LNCaP clone FGC (cell line): ENCODE measurements at regions not wholly inside any gene's neighbourhood (a gene's known extent, or its start where the extent isn't known, plus 50 kb on each side); places are given as distances from the start of the nearest gene placed in this dataset.

Experiments
- DNase-seq: peaks from one replicate; pipeline ENCODE4 v3.0.0-alpha.2; 2011; ENCODE audit warnings: low read depth
- H3K4me3 ChIP-seq: 2 replicates; pipeline ENCODE4 v1.5.1; 2011; ENCODE audit warnings: mild to moderate bottlenecking, low read depth, low read length, control low read depth
- TF ChIP-seq, protein P1 (sequence below): IDR thresholded peaks from 2 replicates; pipeline ENCODE4 v1.5.1; 2012; ENCODE audit warnings: mild to moderate bottlenecking; ENCODE audit not compliant: control insufficient read depth, insufficient read depth; ENCODE audit errors: extremely low read depth

DNA sequence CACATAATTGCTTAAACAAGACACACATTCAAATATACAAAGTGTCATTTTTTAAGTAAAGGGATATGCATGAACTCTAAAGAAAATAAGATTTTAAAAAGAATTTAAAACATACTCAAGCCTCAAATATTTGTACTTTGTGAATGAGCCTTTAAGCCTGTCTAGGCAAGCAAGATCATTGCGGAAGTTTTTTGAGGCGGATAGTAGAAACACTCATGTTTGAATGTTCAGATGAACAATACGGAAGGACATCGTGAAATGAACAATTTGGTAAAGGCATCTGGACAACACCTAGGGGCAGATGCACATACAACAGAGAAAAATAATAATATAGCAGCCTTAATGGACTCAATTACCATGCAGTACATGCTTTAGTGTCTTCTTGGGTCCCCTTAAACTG lies 928.9 kb downstream of the TFAP2A start:
- TF ChIP-seq, protein P1, sequence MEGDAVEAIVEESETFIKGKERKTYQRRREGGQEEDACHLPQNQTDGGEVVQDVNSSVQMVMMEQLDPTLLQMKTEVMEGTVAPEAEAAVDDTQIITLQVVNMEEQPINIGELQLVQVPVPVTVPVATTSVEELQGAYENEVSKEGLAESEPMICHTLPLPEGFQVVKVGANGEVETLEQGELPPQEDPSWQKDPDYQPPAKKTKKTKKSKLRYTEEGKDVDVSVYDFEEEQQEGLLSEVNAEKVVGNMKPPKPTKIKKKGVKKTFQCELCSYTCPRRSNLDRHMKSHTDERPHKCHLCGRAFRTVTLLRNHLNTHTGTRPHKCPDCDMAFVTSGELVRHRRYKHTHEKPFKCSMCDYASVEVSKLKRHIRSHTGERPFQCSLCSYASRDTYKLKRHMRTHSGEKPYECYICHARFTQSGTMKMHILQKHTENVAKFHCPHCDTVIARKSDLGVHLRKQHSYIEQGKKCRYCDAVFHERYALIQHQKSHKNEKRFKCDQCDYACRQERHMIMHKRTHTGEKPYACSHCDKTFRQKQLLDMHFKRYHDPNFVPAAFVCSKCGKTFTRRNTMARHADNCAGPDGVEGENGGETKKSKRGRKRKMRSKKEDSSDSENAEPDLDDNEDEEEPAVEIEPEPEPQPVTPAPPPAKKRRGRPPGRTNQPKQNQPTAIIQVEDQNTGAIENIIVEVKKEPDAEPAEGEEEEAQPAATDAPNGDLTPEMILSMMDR, result no peak
- no peak overlapping the region for H3K4me3 ChIP-seq
- no peak for DNase-seq

DNA sequence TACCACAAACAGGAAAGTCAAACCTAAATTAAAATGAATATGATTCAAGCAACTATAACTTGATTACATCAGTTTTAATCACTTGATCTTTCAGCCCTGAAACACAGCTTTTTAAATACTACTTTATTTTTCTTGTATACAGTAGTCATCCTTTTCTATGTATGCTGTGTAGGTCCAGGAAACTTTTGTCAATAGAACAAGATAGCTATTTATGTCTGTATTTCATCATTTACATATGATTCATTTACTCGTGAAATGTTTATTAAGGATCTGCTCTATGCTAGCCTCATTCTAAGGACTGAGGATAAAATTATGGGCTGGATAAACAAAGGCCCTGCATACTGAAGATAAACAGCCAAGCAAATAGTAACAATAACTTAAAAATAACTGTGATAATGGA lies 930.2 kb downstream of the TFAP2A start:
- TF ChIP-seq, protein P1, result no peak

DNA sequence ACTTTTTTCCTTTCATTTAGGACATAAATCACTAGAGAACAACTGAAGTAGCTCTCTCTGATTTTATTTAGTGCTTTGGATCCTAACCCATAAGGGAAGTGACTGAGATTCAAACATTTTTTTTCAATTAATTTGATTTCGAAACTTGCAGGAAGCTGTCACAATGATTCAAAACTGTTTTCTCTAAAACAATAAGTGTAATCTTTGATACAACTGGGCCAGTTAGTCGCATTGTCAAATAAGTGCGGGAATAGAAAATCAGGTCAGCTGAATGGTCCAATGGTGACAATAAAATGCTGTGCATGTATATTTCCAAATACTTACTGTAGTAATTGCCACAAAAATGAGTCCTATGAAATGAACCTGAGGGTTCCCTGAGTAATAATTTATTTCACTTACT lies 930.8 kb downstream of the TFAP2A start:
- no peak for DNase-seq
- TF ChIP-seq, protein P1, result no peak

More for the DNA sequence above, 930.2 kb downstream of the TFAP2A start:
- H3K4me3 ChIP-seq, result no peak overlapping the region
- no peak for DNase-seq

DNA sequence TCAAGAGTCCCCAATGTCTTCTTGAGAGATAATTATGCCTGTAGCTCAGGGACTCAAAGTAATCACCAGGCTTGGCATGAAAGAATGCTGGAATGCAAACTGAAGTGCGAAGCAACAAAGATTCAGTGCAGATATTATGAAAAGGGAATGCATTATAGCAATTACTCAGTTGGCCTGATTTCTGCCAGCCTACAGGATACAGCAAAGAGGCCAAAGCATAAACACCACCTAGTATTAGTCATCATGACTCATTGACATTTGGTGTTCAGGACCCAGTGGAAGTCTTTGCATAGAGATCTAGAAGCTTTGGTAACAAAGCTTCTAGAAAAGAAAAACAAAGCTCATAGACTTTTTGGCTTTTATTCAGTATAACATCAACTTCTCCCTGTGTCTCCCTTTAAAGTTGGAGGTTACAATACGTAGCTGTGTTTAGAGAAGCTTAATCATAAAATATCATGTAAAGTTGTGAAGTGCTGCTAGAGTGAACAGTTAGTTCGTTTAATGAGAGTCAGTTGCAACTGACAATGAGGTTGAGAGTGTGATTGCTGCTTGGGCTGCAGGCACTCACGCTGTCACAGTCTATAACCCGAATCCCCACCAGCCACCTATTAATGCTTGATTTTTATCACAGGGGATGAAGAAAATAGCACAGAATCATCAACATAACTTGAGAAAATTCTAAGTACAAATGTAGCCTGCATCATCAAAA lies 932.7 kb downstream of the TFAP2A start:
- H3K4me3 ChIP-seq, result no peak overlapping the region
- no peak for DNase-seq
- TF ChIP-seq, protein P1, result no peak

More for the DNA sequence above, 930.8 kb downstream of the TFAP2A start:
- no peak overlapping the region for H3K4me3 ChIP-seq

DNA sequence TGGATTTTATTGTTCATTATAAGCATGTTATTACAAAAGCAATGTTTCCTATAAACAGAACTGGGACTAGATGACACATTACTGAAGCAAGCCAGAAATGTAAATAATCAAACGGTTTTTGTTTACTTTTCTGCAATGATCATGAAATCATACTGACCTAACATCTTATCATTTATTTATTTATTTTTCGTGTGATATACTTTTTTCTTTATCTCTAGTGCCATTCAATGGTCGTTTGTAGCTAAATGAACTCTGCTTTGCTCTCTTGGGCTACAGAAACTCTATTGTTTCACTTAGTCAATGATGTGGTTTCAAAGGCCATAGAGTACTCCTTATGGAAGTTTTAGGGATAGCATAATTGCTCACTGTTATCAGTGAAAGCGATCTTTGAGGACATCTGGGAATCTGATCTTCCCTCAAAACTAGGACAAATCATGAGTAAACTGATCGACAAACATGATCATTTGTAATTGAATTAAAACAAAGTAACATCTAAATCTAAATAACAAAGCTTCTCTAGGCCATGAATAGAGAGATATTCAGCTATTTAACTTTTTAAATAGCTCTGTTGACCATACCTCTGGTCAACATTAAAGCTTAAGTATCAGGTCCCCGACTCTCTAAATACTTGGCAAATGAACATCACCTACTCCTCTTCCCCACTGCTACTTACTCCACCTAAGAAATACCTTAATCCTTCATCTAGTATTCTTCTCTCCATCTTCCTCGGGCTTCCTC lies 933.4 kb downstream of the TFAP2A start:
- DNase-seq, result no peak
- TF ChIP-seq, protein P1, result no peak
- no peak overlapping the region for H3K4me3 ChIP-seq

DNA sequence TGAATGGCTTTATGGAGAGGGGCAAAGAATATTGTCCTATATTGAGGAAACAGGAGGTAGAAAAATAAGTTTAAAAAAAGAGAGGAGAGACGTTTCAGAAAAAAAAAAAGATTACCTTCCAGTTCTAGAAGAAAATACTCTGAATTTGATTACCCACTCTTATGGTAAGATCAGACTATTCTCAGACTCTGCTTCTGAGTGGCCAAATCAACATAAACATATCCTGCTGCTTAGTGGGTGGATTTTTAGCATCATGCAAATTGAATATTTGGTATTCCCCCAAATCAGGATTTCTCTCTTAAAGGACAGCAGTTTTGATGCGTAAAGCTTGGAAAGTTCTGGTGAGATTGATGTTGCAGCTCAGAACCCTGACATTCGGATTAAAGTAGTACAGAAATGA lies 946.6 kb downstream of the TFAP2A start:
- TF ChIP-seq, protein P1, result no peak
- H3K4me3 ChIP-seq, result no peak overlapping the region
- no peak for DNase-seq
